ENCODE measurements at regions not wholly inside any gene's neighbourhood (a gene's known extent, or its start where the extent isn't known, plus 50 kb on each side); places are given as distances from the start of the nearest gene placed in this dataset.

DNA sequence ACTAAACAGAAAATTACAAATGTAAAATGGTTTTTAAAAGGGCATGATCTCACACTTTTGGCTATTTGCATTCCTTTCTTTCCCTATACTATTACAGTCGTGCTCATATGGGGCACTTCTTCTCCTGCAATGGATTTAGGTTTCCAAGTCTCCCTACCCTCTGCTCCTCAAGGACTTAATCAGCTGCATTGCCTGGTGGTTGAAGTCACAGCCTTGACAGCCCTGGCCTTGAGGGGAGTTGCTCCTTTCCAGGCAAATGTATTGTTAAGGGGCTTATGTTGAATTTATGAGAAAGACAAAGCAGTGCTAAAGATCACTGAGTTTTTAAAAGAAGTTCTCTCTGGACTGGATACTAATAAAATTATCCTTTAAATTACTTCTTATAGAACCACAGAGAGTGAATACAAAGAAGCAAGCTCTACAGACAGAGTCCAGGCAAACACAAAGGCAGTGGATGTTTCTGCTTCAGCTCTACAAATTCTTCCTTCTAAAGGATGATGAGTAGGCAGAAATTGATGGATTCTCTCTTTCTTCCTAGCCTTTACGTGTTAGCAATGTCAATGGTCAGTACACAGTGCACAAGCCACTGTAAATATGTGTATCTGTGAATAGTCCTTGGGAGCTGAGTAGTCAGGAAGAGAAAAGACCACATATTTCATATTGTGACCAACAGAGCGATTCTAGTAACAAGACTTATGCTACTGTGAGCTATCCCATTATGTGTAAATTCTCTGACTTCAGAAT lies 390.9 kb downstream of the TBC1D4 start:
- TF ChIP-seq, protein P1, sequence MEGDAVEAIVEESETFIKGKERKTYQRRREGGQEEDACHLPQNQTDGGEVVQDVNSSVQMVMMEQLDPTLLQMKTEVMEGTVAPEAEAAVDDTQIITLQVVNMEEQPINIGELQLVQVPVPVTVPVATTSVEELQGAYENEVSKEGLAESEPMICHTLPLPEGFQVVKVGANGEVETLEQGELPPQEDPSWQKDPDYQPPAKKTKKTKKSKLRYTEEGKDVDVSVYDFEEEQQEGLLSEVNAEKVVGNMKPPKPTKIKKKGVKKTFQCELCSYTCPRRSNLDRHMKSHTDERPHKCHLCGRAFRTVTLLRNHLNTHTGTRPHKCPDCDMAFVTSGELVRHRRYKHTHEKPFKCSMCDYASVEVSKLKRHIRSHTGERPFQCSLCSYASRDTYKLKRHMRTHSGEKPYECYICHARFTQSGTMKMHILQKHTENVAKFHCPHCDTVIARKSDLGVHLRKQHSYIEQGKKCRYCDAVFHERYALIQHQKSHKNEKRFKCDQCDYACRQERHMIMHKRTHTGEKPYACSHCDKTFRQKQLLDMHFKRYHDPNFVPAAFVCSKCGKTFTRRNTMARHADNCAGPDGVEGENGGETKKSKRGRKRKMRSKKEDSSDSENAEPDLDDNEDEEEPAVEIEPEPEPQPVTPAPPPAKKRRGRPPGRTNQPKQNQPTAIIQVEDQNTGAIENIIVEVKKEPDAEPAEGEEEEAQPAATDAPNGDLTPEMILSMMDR (IDR thresholded peaks at IDR 0.05; ENCODE audit: insufficient read depth, low read depth, low read length), result no peak
- H3K4me3 ChIP-seq (ENCODE audit: low read depth, low read length), result no peak overlapping the region
- no peak for DNase-seq (ENCODE audit: low read depth)

DNA sequence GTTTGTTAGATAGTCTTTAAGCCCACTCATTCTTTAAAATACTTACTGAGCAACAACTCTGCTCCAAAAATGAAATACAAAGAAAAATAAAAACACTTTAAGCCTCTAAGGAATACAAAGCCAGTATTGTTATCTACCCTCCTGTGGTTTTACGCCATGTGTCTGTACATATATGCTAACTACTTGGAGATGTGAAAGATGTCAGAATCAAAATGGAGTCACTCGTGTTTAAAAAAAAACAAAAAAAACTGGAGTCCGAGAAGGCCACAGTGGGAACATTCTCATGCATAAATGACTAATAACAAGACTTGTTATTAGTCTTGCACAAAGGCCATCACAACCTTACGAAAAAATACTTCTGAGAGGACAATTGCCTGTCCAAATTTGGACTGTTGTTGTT lies 393.1 kb downstream of the TBC1D4 start:
- DNase-seq (ENCODE audit: low read depth), result no peak
- TF ChIP-seq, protein P1 (IDR thresholded peaks at IDR 0.05; ENCODE audit: insufficient read depth, low read depth, low read length), result no peak
- H3K4me3 ChIP-seq (ENCODE audit: low read depth, low read length), result no peak overlapping the region

DNA sequence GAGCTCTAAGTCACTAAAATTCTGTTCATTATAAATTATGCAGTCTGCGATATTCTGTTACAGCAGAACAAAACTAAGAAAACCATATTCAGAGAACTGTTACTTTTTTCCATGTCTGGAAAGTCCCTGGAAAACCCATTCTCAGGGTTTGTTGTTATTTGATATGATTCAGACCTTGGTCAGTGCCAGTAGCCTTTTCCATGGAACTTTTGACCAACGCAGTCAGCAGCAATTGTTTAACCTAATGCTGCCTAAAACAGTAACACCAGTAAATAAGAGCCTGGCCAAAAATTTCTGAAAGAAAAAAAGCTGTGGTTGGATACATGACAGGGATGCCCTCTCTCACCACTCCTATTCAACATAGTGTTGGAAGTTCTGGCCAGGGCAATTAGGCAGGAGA lies 402.7 kb downstream of the TBC1D4 start:
- peak; percentile 6 for DNase-seq (ENCODE audit: low read depth)
- TF ChIP-seq, protein P1 (IDR thresholded peaks at IDR 0.05; ENCODE audit: insufficient read depth, low read depth, low read length), result no peak
- H3K4me3 ChIP-seq (ENCODE audit: low read depth, low read length), result no peak overlapping the region

DNA sequence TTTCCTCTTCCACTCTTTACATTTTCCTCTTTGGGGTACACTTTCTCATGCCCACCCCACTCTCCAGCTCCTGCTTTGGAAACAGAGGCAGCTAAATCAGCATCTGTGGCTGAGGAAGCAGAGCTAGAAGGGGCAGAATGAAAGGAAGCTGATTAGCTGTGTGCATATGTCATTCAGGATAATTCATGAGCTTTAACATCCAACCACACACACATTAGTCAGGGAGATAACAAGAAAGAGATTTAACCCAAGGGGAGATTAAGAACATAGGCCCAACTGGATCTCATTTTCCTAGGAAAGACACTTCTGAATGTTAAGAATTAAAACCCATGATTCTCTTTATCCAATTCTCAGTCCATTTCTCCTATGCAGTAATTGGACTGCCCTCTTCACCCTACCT lies 405.5 kb downstream of the TBC1D4 start:
- TF ChIP-seq, protein P1 (IDR thresholded peaks at IDR 0.05; ENCODE audit: insufficient read depth, low read depth, low read length), result no peak
- DNase-seq (ENCODE audit: low read depth), result no peak
- H3K4me3 ChIP-seq (ENCODE audit: low read depth, low read length), result no peak overlapping the region

DNA sequence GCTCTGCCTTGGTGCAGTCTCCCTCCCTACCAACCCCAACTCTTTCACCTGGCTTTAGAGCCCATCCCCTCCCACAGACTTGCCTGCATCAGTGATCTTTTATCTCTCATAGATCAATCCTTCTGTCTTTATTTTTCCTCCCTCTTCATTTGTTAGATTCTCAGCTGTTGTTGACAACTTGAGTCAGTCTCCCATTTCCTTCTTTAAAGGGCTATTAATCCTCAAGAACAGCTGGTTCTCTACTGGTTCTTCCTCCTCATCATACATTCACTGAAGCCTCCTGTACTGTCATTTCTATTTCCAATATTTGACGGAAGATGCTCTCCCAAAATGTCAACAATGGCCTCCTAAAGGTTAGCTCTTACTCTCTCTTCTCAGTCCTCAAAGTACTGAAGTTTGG lies 408.2 kb downstream of the TBC1D4 start:
- TF ChIP-seq, protein P1 (IDR thresholded peaks at IDR 0.05; ENCODE audit: insufficient read depth, low read depth, low read length), result no peak
- DNase-seq (ENCODE audit: low read depth), result no peak
- H3K4me3 ChIP-seq (ENCODE audit: low read depth, low read length), result no peak overlapping the region

DNA sequence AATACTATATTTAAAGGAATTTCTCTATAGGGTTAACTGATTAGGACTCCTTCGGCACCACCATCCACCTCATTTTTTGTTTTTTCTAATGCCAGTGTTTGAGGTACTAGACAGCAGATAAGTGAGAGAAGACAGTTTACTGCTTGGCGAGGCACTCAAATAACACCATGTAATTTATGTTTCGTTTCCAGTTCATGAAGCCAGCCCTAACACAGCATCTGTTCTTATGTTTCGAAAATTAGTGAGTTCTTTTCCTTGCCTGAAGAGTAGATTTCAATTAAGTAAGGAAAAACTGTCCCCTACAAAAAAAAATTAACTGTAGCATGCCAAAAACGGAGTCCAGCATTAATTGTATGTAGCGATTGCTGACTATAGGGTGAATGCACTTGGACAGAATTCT lies 409.1 kb downstream of the TBC1D4 start:
- TF ChIP-seq, protein P1 (IDR thresholded peaks at IDR 0.05; ENCODE audit: insufficient read depth, low read depth, low read length), result no peak
- no peak overlapping the region for H3K4me3 ChIP-seq (ENCODE audit: low read depth, low read length)
- no peak for DNase-seq (ENCODE audit: low read depth)

DNA sequence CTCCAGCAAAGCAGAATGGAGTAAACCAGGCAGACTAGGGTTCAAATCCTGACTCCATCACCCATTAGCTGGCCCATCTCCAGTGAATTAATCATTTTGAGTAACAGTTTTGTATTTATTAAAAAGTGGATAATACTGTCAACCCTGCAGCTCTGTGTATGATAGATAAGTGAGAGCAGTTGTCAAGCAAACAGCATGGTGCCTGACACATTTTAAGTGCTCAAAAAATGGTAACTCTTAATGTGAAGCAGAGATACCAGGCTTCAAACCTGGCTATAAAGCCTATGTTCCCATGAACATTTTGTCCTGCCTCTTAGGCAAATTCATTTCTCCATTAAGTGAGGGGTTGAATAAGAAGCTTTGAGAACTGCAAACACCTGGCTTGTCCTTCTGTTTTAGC lies 409.6 kb downstream of the TBC1D4 start:
- TF ChIP-seq, protein P1 (IDR thresholded peaks at IDR 0.05; ENCODE audit: insufficient read depth, low read depth, low read length), result no peak
- no peak for DNase-seq (ENCODE audit: low read depth)

More for the DNA sequence above, 409.6 kb downstream of the TBC1D4 start:
- H3K4me3 ChIP-seq (ENCODE audit: low read depth, low read length), result no peak overlapping the region

All from fibroblast of villous mesenchyme (primary cell).